ENCODE measurements at regions not wholly inside any gene's neighbourhood (a gene's known extent, or its start where the extent isn't known, plus 50 kb on each side); places are given as distances from the start of the nearest gene placed in this dataset.

DNA sequence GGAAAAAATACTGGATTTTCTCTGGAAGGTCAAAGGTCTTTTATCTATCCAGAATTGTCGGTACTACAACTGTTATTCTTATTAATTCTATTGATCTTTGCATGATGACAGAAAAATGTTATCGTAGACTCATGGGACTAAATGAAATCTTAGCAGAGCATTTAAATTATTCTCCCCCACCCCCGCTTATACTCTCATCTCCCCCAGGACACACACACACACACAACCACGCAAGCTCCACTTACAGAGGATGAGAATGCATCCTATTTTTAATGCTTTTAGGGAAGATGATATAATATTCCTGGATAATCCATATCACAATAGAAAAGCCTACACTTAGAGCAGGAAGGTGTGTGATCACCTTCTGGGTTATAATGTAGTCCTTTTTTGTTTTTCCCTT, 91.9 kb upstream of the STARD13 start:
- TF ChIP-seq, protein P1, sequence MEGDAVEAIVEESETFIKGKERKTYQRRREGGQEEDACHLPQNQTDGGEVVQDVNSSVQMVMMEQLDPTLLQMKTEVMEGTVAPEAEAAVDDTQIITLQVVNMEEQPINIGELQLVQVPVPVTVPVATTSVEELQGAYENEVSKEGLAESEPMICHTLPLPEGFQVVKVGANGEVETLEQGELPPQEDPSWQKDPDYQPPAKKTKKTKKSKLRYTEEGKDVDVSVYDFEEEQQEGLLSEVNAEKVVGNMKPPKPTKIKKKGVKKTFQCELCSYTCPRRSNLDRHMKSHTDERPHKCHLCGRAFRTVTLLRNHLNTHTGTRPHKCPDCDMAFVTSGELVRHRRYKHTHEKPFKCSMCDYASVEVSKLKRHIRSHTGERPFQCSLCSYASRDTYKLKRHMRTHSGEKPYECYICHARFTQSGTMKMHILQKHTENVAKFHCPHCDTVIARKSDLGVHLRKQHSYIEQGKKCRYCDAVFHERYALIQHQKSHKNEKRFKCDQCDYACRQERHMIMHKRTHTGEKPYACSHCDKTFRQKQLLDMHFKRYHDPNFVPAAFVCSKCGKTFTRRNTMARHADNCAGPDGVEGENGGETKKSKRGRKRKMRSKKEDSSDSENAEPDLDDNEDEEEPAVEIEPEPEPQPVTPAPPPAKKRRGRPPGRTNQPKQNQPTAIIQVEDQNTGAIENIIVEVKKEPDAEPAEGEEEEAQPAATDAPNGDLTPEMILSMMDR (IDR thresholded peaks at IDR 0.05; ENCODE audit: unreplicated experiment), result no peak
- Mint-ChIP-seq H3K27ac (ENCODE audit: unreplicated experiment) (no peak overlapping the region), H3K27me3 (ENCODE audit: unreplicated experiment) (no peaks in the 10 kb centered on the region), H3K9me3 (ENCODE audit: low read depth, unreplicated experiment) (peaks cover 3% of the 10 kb centered on the region), H3K36me3 (ENCODE audit: insufficient read depth, unreplicated experiment) (no peaks in the 10 kb centered on the region), H3K4me3 (ENCODE audit: low read depth, unreplicated experiment) (no peak overlapping the region), H3K4me1 (ENCODE audit: low read depth, unreplicated experiment) (peaks cover 20% of the 10 kb centered on the region)
- CTCF ChIA-PET, result no interaction called here
- DNase-seq, result no peak
- intact Hi-C loops (cut with micrococcal nuclease; ENCODE audit: unreplicated experiment), result no loop called here
- BruUV-seq (replicated peaks), result no TSS peak

DNA sequence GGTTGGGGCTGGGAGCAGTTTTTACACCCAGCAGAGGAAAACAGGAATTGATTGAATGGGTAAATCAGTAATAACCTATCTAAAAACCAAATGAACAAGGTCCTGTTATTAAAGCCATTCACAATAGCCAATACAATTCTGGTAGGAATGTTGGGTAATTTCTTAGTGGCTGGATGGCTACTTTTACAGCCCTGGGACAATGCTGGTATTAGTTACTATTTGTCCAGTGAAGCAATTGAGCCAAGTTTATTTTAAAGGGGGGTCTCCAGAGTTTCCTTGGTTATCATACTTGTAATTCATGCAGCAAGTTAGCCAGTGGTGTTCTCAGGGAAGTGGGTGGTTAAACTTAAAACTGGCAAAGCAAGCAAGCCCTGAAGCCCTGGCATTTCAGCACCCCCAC, 92.3 kb upstream of the STARD13 start:
- TF ChIP-seq, protein P1 (IDR thresholded peaks at IDR 0.05; ENCODE audit: unreplicated experiment), result no peak
- peaks cover 20% of the 10 kb centered on the region for H3K4me1 Mint-ChIP-seq (ENCODE audit: low read depth, unreplicated experiment)
- no peaks in the 10 kb centered on the region for H3K27me3 Mint-ChIP-seq (ENCODE audit: unreplicated experiment)
- no peak overlapping the region for H3K4me3 Mint-ChIP-seq (ENCODE audit: low read depth, unreplicated experiment)
- intact Hi-C loops (cut with micrococcal nuclease; ENCODE audit: unreplicated experiment), result no loop called here
- no peaks in the 10 kb centered on the region for H3K36me3 Mint-ChIP-seq (ENCODE audit: insufficient read depth, unreplicated experiment)
- CTCF ChIA-PET, result no interaction called here
- peaks cover 3% of the 10 kb centered on the region for H3K9me3 Mint-ChIP-seq (ENCODE audit: low read depth, unreplicated experiment)
- no peak overlapping the region for H3K27ac Mint-ChIP-seq (ENCODE audit: unreplicated experiment)
- no TSS peak for BruUV-seq (replicated peaks)
- no peak for DNase-seq

DNA sequence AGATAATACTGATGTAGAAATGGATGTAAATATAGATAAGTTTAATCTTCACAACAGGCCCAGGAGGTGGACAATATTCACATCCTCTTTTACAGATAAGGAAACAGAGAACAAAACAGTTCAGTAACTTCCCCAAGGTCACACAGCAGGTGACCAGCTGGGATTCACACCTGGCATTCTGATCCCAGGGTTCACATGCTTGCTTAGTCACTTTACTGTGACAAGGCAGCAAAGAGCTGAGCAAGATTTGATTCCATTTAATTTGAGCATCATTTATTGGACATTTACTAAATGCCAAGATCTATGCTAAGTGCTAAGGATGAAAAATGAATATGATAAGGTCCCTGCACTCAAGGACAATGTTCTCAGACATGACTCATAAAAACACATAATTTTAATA, 94.1 kb upstream of the STARD13 start:
- TF ChIP-seq, protein P1 (IDR thresholded peaks at IDR 0.05; ENCODE audit: unreplicated experiment), result no peak
- no peaks in the 10 kb centered on the region for H3K27me3 Mint-ChIP-seq (ENCODE audit: unreplicated experiment)
- no peak for DNase-seq
- H3K4me1 Mint-ChIP-seq (ENCODE audit: low read depth, unreplicated experiment), result peaks cover 20% of the 10 kb centered on the region
- CTCF ChIA-PET, result interaction anchor here (1.7 kb wide), 1 partner anchor 10 kb away, joined by 5 read pairs; no protein-coding TSS in a partner anchor
- no peaks in the 10 kb centered on the region for H3K36me3 Mint-ChIP-seq (ENCODE audit: insufficient read depth, unreplicated experiment)
- no peak overlapping the region for H3K4me3 Mint-ChIP-seq (ENCODE audit: low read depth, unreplicated experiment)
- no TSS peak for BruUV-seq (replicated peaks)
- intact Hi-C loops (cut with micrococcal nuclease; ENCODE audit: unreplicated experiment), result no loop called here
- peaks cover 3% of the 10 kb centered on the region for H3K9me3 Mint-ChIP-seq (ENCODE audit: low read depth, unreplicated experiment)
- no peak overlapping the region for H3K27ac Mint-ChIP-seq (ENCODE audit: unreplicated experiment)

DNA sequence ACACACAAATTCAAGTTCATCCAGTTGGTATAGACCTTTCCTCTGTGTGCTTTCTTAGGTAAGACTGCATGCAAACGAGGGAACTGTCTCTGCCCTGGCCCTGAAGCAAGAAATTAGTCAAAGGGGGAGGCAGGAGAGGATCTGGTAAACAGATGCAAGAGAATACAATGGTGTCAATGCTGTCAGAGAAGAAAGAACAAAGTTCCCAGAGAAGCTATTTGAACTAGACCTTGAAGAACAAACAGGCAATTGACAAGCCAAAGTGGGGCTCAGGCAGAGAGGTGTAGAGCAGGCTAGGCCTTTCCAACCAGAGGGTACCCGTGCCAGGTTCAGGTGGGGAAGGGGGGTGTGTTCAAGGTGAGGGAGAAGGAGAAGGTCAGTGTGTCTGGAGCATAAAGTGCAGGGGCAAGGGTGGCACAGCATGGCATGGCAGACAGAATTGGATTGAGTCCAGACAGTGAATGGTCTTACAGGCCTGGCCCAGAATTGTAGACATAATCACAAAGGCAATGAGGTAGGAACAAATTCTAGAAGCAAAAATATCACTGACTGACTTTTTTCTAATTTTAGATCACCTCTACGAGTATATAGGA, 95.0 kb upstream of the STARD13 start:
- no TSS peak for BruUV-seq (replicated peaks)
- H3K27me3 Mint-ChIP-seq (ENCODE audit: unreplicated experiment), result no peaks in the 10 kb centered on the region
- H3K9me3 Mint-ChIP-seq (ENCODE audit: low read depth, unreplicated experiment), result no peaks in the 10 kb centered on the region
- DNase-seq, result no peak
- H3K27ac Mint-ChIP-seq (ENCODE audit: unreplicated experiment), result no peak overlapping the region
- CTCF ChIA-PET, result interaction anchor here (1.7 kb wide), 1 partner anchor 11 kb away, joined by 5 read pairs; no protein-coding TSS in a partner anchor
- H3K4me1 Mint-ChIP-seq (ENCODE audit: low read depth, unreplicated experiment), result peaks cover 20% of the 10 kb centered on the region
- intact Hi-C loops (cut with micrococcal nuclease; ENCODE audit: unreplicated experiment), result no loop called here
- H3K4me3 Mint-ChIP-seq (ENCODE audit: low read depth, unreplicated experiment), result no peak overlapping the region
- peaks cover 5% of the 10 kb centered on the region for H3K36me3 Mint-ChIP-seq (ENCODE audit: insufficient read depth, unreplicated experiment)
- TF ChIP-seq, protein P1 (IDR thresholded peaks at IDR 0.05; ENCODE audit: unreplicated experiment), result no peak

Data from Calu3 (cell line).